Muscle of leg (tissue), 3 donors: ENCODE measurements at regions not wholly inside any gene's neighbourhood (a gene's known extent, or its start where the extent isn't known, plus 50 kb on each side); places are given as distances from the start of the nearest gene placed in this dataset.
"Not testable (repeated sequence)": the region's sequence is repeated elsewhere in the genome, so short reads cannot be mapped to it uniquely, and the experiment has no call there.

Experiments used
- DNase-seq: peaks from one replicate; pipeline ENCODE4 v3.0.0; 2013
- H3K27ac ChIP-seq: one replicate; pipeline ENCODE4 v1.5.1; 2013; ENCODE audit warnings: mild to moderate bottlenecking, low read length, control low read depth
- H3K27me3 ChIP-seq: one replicate; pipeline ENCODE4 v1.6.1; 2013; ENCODE audit warnings: low read length; ENCODE audit not compliant: control insufficient read depth, insufficient read depth
- H3K36me3 ChIP-seq: one replicate; pipeline ENCODE4 v1.6.1; 2013; ENCODE audit warnings: low read length; ENCODE audit not compliant: control insufficient read depth, insufficient read depth
- H3K4me1 ChIP-seq: one replicate; pipeline ENCODE4 v1.6.1; 2013; ENCODE audit warnings: low read length; ENCODE audit not compliant: control insufficient read depth, insufficient read depth
- H3K4me3 ChIP-seq: one replicate; pipeline ENCODE4 v1.5.1; 2013; ENCODE audit warnings: low read length, control low read depth
- H3K9me3 ChIP-seq: replicated peaks from 2 replicates; pipeline ENCODE4 v1.6.1; 2013; ENCODE audit warnings: low read depth, low read length; ENCODE audit not compliant: control insufficient read depth
- WGBS: methylation state at CpG from one replicate; pipeline ENCODE4 v1.1.5; 2013; ENCODE audit warnings: missing lambda C conversion rate; ENCODE audit not compliant: insufficient coverage; 5-methylcytosine and 5-hydroxymethylcytosine counted together

DNA sequence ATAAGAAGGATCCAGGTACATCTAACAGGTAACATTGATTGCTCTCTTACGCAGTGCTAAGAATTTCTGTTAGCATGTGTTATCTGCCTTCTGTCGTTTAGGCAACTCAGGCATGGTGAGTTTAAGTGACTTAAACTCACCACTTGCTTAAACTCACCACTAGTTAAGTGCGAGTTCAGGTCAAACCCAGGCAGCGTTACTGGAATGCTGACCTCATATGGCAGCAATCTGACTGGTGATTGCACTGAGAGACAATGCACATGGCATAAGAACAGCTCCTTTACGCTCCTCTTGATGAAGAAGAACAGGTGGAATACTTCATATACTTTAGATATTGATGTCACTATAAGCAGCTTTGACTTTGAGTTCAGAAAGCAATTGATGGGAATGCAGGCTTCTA is 954.1 kb downstream of the SOCS6 start:
- H3K9me3 ChIP-seq = no peaks in the 10 kb centered on the region
- no peaks in the 10 kb centered on the region for H3K4me1 ChIP-seq
- no peak overlapping the region for H3K27ac ChIP-seq
- no peak for DNase-seq
- H3K27me3 ChIP-seq = no peaks in the 10 kb centered on the region
- H3K4me3 ChIP-seq = no peak overlapping the region
- no peaks in the 10 kb centered on the region for H3K36me3 ChIP-seq
- no CpG with 5 or more reads among the region's 5 CpGs for WGBS

DNA sequence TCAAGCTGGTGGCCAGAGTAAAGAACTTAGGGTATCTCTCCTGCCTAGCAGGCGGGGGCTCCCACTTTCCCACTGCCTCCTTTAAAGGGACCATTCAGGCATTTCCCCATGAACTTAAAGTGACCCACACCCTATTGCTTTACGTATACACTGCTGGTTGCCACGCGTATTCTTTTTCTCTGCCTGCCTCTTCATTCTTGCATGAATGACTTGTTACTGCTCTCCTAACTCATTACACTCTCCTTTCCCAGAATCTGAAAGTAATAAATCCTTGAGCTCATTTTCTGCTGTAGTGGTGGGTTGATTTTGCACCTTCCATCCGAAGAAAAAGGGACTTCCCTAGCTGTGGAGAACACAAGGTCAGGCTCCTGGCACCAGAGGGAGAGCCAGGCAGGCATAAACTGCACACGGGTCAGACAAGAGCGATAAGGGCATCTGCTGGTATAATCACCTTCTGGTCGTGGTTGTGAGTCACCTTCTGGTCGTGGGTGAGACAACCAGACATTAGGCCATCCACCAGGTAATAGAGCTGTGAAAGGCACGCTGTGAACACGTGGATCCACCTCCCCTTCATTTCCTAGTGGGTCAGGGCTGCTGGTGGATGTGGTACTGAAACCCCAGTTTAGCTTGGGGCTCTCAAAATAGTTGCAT is 950.3 kb downstream of the SOCS6 start:
- no peaks in the 10 kb centered on the region for H3K27me3 ChIP-seq
- no peaks in the 10 kb centered on the region for H3K36me3 ChIP-seq
- WGBS = 57% methylated on average over 6 of the region's 11 CpGs
- no peaks in the 10 kb centered on the region for H3K4me1 ChIP-seq
- no peak for DNase-seq
- no peaks in the 10 kb centered on the region for H3K9me3 ChIP-seq
- H3K4me3 ChIP-seq = no peak overlapping the region
- no peak overlapping the region for H3K27ac ChIP-seq

DNA sequence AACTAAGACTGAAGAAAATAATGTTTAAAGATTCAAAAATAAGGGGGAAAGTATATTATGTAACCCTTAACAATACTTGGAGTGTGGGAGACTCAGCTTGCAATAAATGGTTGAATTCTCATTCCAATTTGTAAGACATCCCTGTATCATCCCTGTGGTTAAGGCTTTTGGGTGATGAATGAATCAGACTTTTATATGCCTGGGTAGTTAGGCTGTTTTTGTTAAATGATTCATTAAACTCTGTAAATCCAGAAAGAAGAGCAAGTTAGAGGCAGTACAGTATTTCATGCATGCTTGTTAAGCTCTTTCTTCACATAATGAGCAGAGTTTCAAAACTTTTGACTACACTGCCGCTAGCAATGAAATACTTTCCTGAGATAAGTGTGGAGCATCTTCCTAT is 948.8 kb downstream of the SOCS6 start:
- Histone ChIP-seq H3K4me1 (no peaks in the 10 kb centered on the region), H3K9me3 (no peaks in the 10 kb centered on the region), H3K4me3 (no peak overlapping the region), H3K36me3 (no peaks in the 10 kb centered on the region), H3K27ac (no peak overlapping the region), H3K27me3 (no peaks in the 10 kb centered on the region)
- no CpG with 5 or more reads among the region's 1 CpG for WGBS
- no peak for DNase-seq

DNA sequence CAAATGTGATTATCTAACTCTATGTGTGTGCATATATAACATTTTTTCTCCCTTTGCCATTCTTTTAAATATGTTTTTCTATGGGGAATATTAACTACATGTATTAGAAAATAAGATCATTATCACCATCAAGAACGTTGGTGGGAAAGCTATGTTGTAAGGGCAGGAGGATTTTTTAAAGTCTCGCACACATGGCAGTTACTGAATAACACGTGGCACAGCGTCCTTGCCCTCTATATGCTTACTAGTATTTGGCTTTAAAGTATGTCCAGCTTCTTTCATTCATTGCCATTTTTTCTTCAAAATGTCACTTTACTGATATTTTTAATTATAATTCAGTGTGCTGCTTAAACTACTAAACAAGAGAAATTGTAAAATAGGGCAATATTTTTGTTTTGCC is 944.3 kb downstream of the SOCS6 start:
- H3K4me3 ChIP-seq = no peak overlapping the region
- no peaks in the 10 kb centered on the region for H3K36me3 ChIP-seq
- no peaks in the 10 kb centered on the region for H3K4me1 ChIP-seq
- no peak overlapping the region for H3K27ac ChIP-seq
- no peak for DNase-seq
- peaks cover 2% of the 10 kb centered on the region for H3K9me3 ChIP-seq
- no CpG with 5 or more reads among the region's 4 CpGs for WGBS
- H3K27me3 ChIP-seq = no peaks in the 10 kb centered on the region

DNA sequence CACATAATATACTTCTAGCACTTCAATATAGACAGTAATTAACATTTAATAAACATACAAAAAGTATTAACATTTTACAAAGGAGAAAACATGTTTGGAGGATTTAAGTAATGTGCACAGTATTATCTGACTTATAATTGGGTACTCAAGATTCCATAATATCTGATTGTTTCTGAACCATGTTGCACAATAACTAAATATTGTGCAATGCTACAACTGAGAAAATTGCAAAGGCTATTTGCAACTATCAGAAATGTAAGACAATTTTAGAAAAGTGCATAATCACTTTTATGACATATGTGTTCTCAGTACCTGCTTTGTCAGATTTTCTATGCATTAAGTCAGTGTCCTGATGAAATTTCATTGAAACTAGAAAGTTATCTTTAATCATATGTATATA is 934.6 kb downstream of the SOCS6 start:
- H3K27me3 ChIP-seq = no peaks in the 10 kb centered on the region
- no peak overlapping the region for H3K4me3 ChIP-seq
- no peaks in the 10 kb centered on the region for H3K36me3 ChIP-seq
- H3K9me3 ChIP-seq = peaks cover 2% of the 10 kb centered on the region
- DNase-seq = no peak
- no peak overlapping the region for H3K27ac ChIP-seq
- H3K4me1 ChIP-seq = no peaks in the 10 kb centered on the region

DNA sequence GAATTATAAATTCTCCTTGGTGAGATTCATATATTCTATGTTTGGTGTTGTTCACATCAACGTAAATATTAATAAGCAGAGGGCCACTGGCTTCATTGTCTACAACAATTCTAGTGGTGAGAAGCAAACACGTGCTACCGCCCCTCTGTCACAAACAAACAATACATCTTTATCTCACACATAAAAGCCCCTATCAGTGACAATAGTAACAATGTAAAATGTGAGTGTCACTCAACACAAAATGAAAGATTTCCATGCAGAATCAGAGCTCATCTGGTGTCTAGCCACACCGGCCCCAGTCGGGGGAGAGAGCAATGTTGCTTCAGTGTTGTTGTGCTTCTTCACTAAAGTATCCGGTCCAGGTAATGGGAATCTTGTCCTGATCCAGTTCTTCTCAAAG is 932.6 kb downstream of the SOCS6 start:
- peaks cover 5% of the 10 kb centered on the region for H3K9me3 ChIP-seq
- H3K27ac ChIP-seq = no peak overlapping the region
- no peak overlapping the region for H3K4me3 ChIP-seq
- WGBS = no CpG with 5 or more reads among the region's 6 CpGs
- no peak for DNase-seq
- no peaks in the 10 kb centered on the region for H3K36me3 ChIP-seq
- no peaks in the 10 kb centered on the region for H3K27me3 ChIP-seq
- no peaks in the 10 kb centered on the region for H3K4me1 ChIP-seq

DNA sequence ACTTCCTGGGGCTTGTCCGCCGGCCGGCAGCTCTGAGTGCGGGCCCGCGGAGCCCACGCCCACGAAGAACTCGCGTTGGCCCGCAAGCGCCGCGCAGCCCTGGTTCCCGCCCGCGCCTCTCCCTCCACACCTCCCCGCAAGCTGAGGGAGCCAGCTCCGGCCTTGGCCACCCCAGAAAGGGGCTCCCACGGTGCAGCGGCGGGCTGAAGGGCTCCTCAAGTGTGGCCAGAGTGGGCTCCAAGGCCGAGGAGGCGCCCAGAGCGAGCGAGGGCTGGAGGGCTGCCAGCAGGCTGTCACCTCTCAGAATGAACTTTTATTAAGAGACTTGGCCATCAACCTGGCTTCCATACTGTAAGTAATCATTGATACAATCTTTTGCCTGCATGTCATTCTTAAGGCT is 923.9 kb downstream of the SOCS6 start:
- not testable (repeated sequence) for H3K36me3 ChIP-seq, H3K9me3 ChIP-seq, H3K27me3 ChIP-seq, H3K4me3 ChIP-seq, H3K27ac ChIP-seq, H3K4me1 ChIP-seq, DNase-seq
- WGBS = 90% methylated on average over 26 of the region's 26 CpGs

DNA sequence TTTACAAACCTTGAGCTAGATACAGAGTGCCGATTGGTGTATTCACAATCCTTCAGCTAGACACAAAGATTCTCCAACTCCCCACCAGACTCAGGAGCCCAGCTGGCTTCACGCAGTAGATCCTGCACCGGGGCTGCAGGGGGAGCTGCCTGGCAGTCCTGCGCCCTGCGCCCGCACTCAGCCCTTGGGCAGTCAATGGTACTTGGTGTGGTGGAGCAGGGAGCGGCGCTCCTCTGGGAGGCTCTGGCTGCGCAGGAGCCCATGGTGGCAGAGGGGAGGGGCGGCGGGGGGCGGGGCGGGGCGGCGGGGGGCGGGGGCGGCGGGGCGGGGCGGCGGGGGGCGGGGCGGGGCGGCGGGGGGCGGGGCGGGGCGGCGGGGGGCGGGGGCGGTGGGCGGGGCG is 923.4 kb downstream of the SOCS6 start:
- no peaks in the 10 kb centered on the region for H3K4me1 ChIP-seq
- H3K27me3 ChIP-seq = no peaks in the 10 kb centered on the region
- no peak overlapping the region for H3K27ac ChIP-seq
- peaks cover 3% of the 10 kb centered on the region for H3K9me3 ChIP-seq
- WGBS = 87% methylated on average over 6 of the region's 33 CpGs
- H3K36me3 ChIP-seq = no peaks in the 10 kb centered on the region
- DNase-seq = no peak
- no peak overlapping the region for H3K4me3 ChIP-seq

DNA sequence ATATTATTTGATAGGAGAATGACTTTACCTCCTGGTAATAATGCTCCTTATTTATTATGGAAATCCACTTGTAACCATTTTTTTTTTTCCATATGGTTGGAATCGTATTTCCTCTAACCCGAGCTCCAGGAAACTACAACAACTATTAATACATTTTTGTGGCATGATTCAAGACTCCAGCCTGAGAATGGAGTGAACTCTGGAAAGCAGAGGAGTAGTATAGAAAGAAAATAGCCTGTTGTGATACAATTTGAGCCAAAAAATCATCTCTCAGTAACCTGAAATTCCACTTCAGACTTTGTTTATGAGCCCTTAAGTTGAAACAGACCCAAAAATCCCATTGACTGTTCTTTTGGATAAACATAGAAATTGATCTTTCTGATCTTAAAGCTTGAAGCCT is 921.1 kb downstream of the SOCS6 start:
- no peaks in the 10 kb centered on the region for H3K36me3 ChIP-seq
- no peaks in the 10 kb centered on the region for H3K27me3 ChIP-seq
- no peaks in the 10 kb centered on the region for H3K9me3 ChIP-seq
- H3K4me1 ChIP-seq = no peaks in the 10 kb centered on the region
- DNase-seq = no peak
- H3K4me3 ChIP-seq = no peak overlapping the region
- WGBS = no CpG with 5 or more reads among the region's 2 CpGs
- H3K27ac ChIP-seq = no peak overlapping the region

DNA sequence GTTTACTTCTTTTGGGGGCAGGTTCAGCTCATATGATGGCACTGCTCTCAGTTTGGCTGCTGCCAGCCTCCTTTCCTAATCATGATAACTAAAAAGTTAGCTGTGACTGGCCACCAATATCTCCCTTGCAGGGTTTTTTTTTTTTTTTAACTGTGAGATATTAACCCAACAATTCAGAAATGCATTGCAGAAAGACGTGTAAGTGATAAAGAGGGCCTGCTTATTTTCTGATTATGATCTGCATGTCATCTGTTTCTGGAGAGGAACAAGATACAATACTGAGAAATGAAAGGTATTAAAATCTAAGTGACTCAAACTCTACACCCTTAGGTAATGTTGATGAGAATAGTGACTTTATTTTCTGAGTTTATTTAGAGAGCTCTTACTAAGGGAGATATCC is 905.6 kb downstream of the SOCS6 start:
- no CpG with 5 or more reads among the region's 1 CpG for WGBS

DNA sequence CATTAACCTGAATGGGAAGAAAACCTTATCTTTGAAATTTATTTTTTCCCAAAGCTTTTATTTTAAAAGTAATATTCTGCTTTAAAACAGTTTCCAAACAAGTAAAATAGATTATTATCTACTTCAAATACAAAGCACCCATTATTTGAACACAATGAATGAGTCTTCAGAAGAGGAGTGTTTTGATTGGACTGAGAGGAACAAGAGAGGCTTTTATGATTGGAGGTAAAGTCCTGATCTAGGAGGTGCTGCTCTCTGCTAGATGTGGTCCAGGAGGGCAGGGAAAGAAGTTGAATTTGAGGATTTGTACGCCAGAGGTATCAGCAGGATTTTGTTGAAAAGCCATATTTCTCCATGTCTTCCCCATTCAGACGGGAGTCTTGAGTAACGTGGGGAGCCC is 900.7 kb downstream of the SOCS6 start:
- H3K27me3 ChIP-seq = no peaks in the 10 kb centered on the region
- no peak overlapping the region for H3K27ac ChIP-seq
- H3K36me3 ChIP-seq = no peaks in the 10 kb centered on the region
- no CpG with 5 or more reads among the region's 3 CpGs for WGBS
- DNase-seq = no peak
- H3K9me3 ChIP-seq = no peaks in the 10 kb centered on the region
- no peak overlapping the region for H3K4me3 ChIP-seq
- H3K4me1 ChIP-seq = no peaks in the 10 kb centered on the region

More for the DNA sequence above, 905.6 kb downstream of the SOCS6 start:
- H3K9me3 ChIP-seq = no peaks in the 10 kb centered on the region
- no peak for DNase-seq
- H3K4me3 ChIP-seq = no peak overlapping the region
- no peaks in the 10 kb centered on the region for H3K27me3 ChIP-seq
- no peaks in the 10 kb centered on the region for H3K36me3 ChIP-seq
- no peaks in the 10 kb centered on the region for H3K4me1 ChIP-seq
- no peak overlapping the region for H3K27ac ChIP-seq
